ENCODE measurements at regions not wholly inside any gene's neighbourhood (a gene's known extent, or its start where the extent isn't known, plus 50 kb on each side); places are given as distances from the start of the nearest gene placed in this dataset.

GRCh38 chr6:33874136-33874760 lies 70.4 kb upstream of the MLN start:
- no peak for TF ChIP-seq RAD51 (IDR thresholded peaks at IDR 0.05)
- no peak for TF ChIP-seq POLR2A (IDR thresholded peaks at IDR 0.05; ENCODE audit: low read depth, low read length)
